ENCODE measurements at regions not wholly inside any gene's neighbourhood (a gene's known extent, or its start where the extent isn't known, plus 50 kb on each side); places are given as distances from the start of the nearest gene placed in this dataset.

GRCh38 chr4:186887291-186887700, 163.6 kb upstream of the FAT1 start:
- TF ChIP-seq TAF1 (IDR thresholded peaks at IDR 0.05; ENCODE audit: borderline replicate concordance, insufficient read depth, low read length) (no peak), REST (IDR thresholded peaks at IDR 0.05; ENCODE audit: insufficient read depth in 1 of 2, low read depth in 2 of 2, low read length in 2 of 2) (no peak), SIN3A (IDR thresholded peaks at IDR 0.05; ENCODE audit: borderline replicate concordance, insufficient read depth, low read length) (no peak), FOXP2 (optimal IDR thresholded peaks at IDR 0.05; ENCODE audit: borderline replicate concordance, extremely low read depth, extremely low read length, insufficient read depth) (no peak), POLR2AphosphoS5 (IDR thresholded peaks at IDR 0.05; ENCODE audit: low read depth, low read length) (no peak)

DNA sequence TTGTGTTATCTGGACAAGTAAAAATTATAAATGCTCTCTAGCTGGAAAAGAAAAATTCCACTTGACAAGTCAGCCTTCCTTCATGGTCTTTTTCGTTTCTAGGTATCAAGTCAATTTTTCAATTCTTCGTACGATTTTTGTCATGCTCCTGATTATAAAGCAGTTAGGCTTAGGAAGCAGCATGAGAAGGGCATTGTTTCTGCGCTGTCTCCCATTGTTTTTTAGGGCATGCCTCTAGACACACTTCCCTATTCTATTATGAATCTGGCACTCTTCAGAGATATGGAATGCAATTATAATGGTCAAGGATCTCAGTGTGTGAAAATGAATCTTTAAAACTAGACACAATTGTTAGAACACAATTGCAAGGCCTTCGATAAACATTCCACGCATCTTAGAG, 164.1 kb upstream of the FAT1 start:
- TF ChIP-seq TAF1 (IDR thresholded peaks at IDR 0.05; ENCODE audit: borderline replicate concordance, insufficient read depth, low read length) (no peak), SIN3A (IDR thresholded peaks at IDR 0.05; ENCODE audit: borderline replicate concordance, insufficient read depth, low read length) (no peak), POLR2AphosphoS5 (IDR thresholded peaks at IDR 0.05; ENCODE audit: low read depth, low read length) (no peak), REST (IDR thresholded peaks at IDR 0.05; ENCODE audit: insufficient read depth in 1 of 2, low read depth in 2 of 2, low read length in 2 of 2) (no peak), FOXP2 (optimal IDR thresholded peaks at IDR 0.05; ENCODE audit: borderline replicate concordance, extremely low read depth, extremely low read length, insufficient read depth) (no peak)

GRCh38 chr4:186889876-186890643, 166.4 kb upstream of the FAT1 start:
- TF ChIP-seq POLR2AphosphoS5 (IDR thresholded peaks at IDR 0.05; ENCODE audit: low read depth, low read length) (no peak), SIN3A (IDR thresholded peaks at IDR 0.05; ENCODE audit: borderline replicate concordance, insufficient read depth, low read length) (no peak), TAF1 (IDR thresholded peaks at IDR 0.05; ENCODE audit: borderline replicate concordance, insufficient read depth, low read length) (no peak), FOXP2 (optimal IDR thresholded peaks at IDR 0.05; ENCODE audit: borderline replicate concordance, extremely low read depth, extremely low read length, insufficient read depth) (no peak), REST (IDR thresholded peaks at IDR 0.05; ENCODE audit: insufficient read depth in 1 of 2, low read depth in 2 of 2, low read length in 2 of 2) (no peak)

GRCh38 chr4:186891859-186892486, 168.3 kb upstream of the FAT1 start:
- TF ChIP-seq TAF1 (IDR thresholded peaks at IDR 0.05; ENCODE audit: borderline replicate concordance, insufficient read depth, low read length) (no peak), SIN3A (IDR thresholded peaks at IDR 0.05; ENCODE audit: borderline replicate concordance, insufficient read depth, low read length) (no peak), REST (IDR thresholded peaks at IDR 0.05; ENCODE audit: insufficient read depth in 1 of 2, low read depth in 2 of 2, low read length in 2 of 2) (no peak), FOXP2 (optimal IDR thresholded peaks at IDR 0.05; ENCODE audit: borderline replicate concordance, extremely low read depth, extremely low read length, insufficient read depth) (no peak), POLR2AphosphoS5 (IDR thresholded peaks at IDR 0.05; ENCODE audit: low read depth, low read length) (no peak)
